ENCODE measurements at regions not wholly inside any gene's neighbourhood (a gene's known extent, or its start where the extent isn't known, plus 50 kb on each side); places are given as distances from the start of the nearest gene placed in this dataset.

DNA sequence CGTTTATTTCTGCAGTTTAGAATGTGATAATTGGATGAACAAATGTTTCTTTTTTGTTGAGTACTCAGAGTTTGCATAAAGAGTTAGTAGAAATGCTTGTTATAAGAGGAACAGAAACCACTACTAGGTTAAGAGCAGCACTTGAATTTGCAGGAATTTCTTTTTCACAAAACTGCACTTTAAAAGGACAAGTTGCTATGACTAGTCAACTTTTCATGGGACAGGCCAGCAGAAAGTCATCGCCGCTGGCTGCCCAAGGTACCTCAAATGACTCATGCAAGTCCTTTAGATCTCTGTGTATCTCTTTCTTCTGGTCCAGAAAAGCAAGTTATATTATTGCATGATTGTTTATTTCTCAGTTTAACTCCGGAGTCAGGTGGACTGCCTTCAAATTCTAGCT lies 97.3 kb upstream of the HMHB1 start:
- no peak overlapping the region for H3K4me3 Mint-ChIP-seq
- no peak overlapping the region for H3K27ac Mint-ChIP-seq
- H3K27me3 Mint-ChIP-seq = no peaks in the 10 kb centered on the region
- no peaks in the 10 kb centered on the region for H3K9me3 Mint-ChIP-seq
- H3K4me1 Mint-ChIP-seq = no peaks in the 10 kb centered on the region
- no peaks in the 10 kb centered on the region for H3K36me3 Mint-ChIP-seq (ENCODE audit: low read depth)
- no peak for ATAC-seq (replicated peaks)

DNA sequence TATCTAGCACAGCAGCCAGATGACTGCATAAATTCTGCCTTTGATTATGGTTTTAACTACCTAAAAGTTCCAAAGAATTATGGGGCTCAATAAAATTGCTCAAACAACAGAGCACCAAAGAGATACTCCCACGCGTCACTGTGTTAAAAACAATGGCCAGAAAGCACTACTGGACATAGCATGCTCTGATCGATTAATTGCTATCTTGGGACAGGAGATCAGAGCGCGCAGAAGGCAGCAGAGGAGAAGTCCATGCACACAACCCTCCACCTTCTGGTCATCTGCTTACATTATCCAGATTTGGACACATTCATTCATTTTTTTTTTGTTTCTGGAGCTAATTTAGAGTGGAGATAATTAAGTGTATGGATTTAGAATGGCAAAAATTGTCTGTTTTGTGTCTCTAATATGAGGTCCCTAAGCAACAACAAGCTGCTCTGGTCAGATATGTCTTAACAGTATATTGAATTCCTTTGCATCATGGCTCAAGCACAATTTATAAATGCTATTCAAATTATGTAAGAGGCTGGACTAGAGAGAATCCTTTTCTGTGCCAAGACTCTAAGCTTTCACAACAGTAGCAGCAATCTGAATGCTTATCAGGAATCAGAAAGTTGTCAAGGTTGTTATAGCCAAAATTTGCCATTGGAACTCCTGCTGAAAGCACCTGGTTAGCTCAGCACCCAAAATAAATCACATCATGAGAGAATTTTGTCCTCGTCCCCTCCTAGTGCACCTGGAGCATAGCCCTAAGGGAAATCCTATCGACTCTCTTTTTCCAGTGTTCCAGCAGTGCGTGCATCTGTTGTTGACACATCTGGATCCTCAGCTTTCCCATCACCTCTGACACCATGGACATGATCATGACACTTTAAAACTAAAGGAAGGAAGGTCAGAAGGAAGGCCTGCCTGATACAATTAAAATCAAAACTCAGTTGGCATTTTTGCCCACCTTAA lies 98.6 kb upstream of the HMHB1 start:
- Mint-ChIP-seq H3K4me1 (no peaks in the 10 kb centered on the region), H3K9me3 (no peaks in the 10 kb centered on the region), H3K27me3 (no peaks in the 10 kb centered on the region), H3K36me3 (ENCODE audit: low read depth) (no peaks in the 10 kb centered on the region), H3K4me3 (no peak overlapping the region), H3K27ac (no peak overlapping the region)
- ATAC-seq (replicated peaks) = no peak

DNA sequence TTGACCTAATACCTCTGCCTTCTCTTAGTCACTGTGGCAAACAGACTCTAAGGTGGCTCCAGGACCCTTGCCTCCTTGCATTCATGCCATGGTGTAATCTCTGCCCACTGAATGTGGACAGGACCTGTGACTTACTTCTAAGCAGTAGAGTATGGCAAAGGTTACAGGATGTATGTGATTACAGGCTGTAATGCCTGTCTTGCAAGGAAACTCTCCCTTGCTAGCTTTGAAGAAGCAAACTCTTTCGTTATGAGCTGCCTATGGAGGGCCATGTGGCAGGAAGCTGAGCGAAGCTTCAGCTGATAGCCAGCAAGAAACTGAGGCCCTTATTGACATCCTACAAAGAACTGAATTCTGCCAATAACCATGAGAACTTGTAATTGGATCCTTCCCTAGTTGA lies 103.3 kb upstream of the HMHB1 start:
- Mint-ChIP-seq H3K36me3 (ENCODE audit: low read depth) (no peaks in the 10 kb centered on the region), H3K4me1 (no peaks in the 10 kb centered on the region), H3K27me3 (peaks cover 6% of the 10 kb centered on the region), H3K9me3 (no peaks in the 10 kb centered on the region), H3K4me3 (no peak overlapping the region), H3K27ac (no peak overlapping the region)
- ATAC-seq (replicated peaks) = peak; percentile 32

DNA sequence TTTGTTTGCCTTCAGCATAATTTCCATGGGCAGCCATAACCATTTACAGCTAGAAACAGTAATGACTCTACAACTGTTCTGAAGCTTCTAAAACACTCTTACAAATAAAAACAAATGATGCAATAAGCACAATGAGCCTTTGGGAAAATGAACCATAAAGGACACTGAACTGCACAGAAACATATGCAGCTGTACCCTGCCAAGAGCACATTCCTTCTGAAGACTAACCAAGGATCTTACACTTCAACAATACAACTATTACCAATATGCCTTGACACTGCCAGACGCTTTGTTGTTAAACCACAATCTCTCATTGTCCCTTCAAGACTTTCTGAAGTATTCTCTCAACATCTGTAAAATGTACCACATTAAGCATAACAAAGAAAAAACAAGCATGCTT lies 104.2 kb upstream of the HMHB1 start:
- no peaks in the 10 kb centered on the region for H3K4me1 Mint-ChIP-seq
- H3K4me3 Mint-ChIP-seq = no peak overlapping the region
- no peak for ATAC-seq (replicated peaks)
- no peaks in the 10 kb centered on the region for H3K9me3 Mint-ChIP-seq
- no peak overlapping the region for H3K27ac Mint-ChIP-seq
- peaks cover 6% of the 10 kb centered on the region for H3K27me3 Mint-ChIP-seq
- no peaks in the 10 kb centered on the region for H3K36me3 Mint-ChIP-seq (ENCODE audit: low read depth)

DNA sequence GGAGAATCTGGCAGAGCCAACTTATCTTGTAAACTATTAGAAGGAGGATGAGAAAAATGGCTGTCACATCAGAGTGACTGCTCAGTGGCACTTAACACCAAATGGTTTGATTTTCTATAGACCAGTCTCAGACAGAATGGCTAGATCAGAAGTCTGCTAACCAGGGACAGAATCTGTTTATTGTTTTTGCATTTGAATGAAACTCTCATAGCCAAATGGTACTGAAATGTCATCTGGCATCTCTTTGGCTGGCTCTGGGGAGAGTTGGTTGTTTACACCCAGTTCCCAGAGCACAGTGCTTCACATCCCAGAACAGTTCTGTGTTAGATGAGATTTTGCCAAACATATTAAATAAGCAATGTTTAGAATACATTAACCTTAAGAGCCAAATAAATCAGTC lies 106.6 kb upstream of the HMHB1 start:
- H3K9me3 Mint-ChIP-seq = no peaks in the 10 kb centered on the region
- H3K4me3 Mint-ChIP-seq = no peak overlapping the region
- H3K27ac Mint-ChIP-seq = no peak overlapping the region

DNA sequence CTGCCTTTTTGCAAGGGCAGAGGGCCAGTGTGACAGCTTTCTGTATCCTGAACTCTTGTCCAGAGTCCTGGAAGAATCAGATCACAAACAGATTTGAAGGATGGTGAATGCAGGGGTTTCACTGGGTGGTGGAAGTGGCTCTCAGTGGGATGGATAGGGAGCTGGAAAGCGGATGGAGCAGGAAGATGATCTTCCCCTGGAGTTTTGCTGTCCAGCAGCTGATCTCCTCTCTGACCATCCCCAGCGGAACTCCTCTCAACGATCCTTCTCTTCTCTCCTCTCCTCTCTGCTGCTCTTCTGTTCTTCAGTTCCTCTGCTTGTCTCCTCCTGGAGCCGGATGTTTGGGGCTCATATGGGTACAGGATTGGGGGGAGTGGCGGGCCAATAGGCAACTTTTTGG lies 108.3 kb upstream of the HMHB1 start:
- H3K4me1 Mint-ChIP-seq = no peaks in the 10 kb centered on the region
- no peak for ATAC-seq (replicated peaks)
- H3K9me3 Mint-ChIP-seq = no peaks in the 10 kb centered on the region
- H3K27me3 Mint-ChIP-seq = peaks cover 6% of the 10 kb centered on the region
- no peak overlapping the region for H3K4me3 Mint-ChIP-seq
- H3K36me3 Mint-ChIP-seq (ENCODE audit: low read depth) = no peaks in the 10 kb centered on the region
- H3K27ac Mint-ChIP-seq = peak overlapping the region; percentile 65

More for the DNA sequence above, 106.6 kb upstream of the HMHB1 start:
- Mint-ChIP-seq H3K36me3 (ENCODE audit: low read depth) (no peaks in the 10 kb centered on the region), H3K27me3 (peaks cover 6% of the 10 kb centered on the region), H3K4me1 (no peaks in the 10 kb centered on the region)
- ATAC-seq (replicated peaks) = no peak

DNA sequence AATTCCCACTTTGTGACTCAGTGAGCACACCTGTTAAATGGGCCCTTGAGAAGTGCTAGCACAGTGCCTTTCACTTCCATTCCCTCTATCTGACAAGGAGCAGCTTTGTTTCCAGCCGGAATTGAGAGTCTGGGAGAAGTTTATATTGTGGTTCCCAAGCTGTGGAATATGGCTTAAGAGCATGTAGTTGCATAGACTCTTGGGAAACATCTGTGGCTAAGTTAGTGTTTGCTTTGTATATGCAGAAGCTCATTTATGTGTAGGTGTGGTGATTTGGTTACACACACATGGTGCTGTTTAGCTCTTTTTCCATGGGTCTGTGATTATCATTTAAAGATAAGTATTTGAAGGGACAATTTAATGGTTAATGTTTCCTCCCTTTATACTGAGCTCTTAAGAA lies 110.5 kb upstream of the HMHB1 start:
- no peaks in the 10 kb centered on the region for H3K9me3 Mint-ChIP-seq
- no peak overlapping the region for H3K4me3 Mint-ChIP-seq
- H3K36me3 Mint-ChIP-seq (ENCODE audit: low read depth) = no peaks in the 10 kb centered on the region
- no peaks in the 10 kb centered on the region for H3K4me1 Mint-ChIP-seq
- no peak for ATAC-seq (replicated peaks)
- no peaks in the 10 kb centered on the region for H3K27me3 Mint-ChIP-seq
- no peak overlapping the region for H3K27ac Mint-ChIP-seq

DNA sequence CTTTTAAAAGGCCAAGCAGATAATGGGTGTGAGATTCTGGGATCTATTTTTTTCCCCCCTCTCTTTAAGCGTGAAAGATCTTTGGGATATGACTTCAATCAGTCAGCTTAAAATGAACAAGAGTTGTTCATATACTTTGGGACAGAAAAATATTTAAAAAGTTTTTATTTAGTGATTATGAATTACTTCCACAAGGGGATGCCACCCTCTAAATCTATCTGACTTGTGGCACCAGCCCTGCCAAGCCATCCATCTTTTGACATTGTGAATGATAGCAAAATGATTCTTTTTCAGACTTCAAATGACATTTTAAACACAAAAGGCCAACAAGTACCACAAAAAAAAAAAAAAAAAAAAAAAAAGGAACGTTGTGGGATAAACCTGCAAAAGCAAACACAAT lies 111.0 kb upstream of the HMHB1 start:
- H3K4me1 Mint-ChIP-seq = no peaks in the 10 kb centered on the region
- H3K27me3 Mint-ChIP-seq = no peaks in the 10 kb centered on the region
- no peaks in the 10 kb centered on the region for H3K9me3 Mint-ChIP-seq
- no peak overlapping the region for H3K4me3 Mint-ChIP-seq
- no peak for ATAC-seq (replicated peaks)
- no peak overlapping the region for H3K27ac Mint-ChIP-seq
- H3K36me3 Mint-ChIP-seq (ENCODE audit: low read depth) = no peaks in the 10 kb centered on the region

DNA sequence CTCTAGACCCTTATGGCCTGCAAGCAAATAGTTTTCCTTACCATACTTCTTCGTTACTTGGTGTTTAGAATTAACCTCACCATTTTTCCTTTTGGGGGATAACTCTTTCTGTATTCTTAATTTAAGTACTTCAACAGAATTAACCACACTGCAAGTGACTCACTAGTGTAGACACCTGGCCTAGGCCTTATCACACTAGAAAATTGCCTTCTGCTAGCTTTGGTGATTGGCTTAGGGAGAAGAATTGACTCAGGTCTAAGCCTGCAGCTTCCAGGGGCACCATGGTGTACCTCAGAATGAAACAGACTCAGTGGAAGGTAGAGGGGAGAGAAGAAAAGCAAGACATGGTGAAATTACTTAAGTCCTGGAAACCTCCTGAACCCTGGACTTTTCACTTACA lies 112.8 kb upstream of the HMHB1 start:
- H3K4me1 Mint-ChIP-seq = no peaks in the 10 kb centered on the region

DNA sequence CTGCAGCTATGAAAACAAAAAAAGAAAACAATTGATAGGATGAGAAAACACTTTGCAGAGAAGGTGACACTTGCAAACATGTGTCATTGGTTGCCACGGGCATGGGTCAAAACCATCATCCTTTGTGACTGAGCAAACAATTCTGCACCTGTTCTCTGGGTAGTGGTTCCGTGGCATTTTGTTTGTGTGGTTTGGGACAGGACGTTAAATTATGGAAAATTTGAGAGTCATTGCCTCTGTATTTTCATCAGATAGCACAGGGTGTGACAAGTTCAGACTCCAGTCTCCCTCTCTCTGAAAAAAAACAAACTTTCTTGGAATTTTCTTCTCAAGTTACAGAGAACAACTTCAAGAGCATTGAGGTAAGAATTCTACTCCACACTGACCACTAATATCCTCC lies 113.4 kb upstream of the HMHB1 start:
- no peak overlapping the region for H3K27ac Mint-ChIP-seq
- no peaks in the 10 kb centered on the region for H3K27me3 Mint-ChIP-seq
- H3K9me3 Mint-ChIP-seq = no peaks in the 10 kb centered on the region
- no peaks in the 10 kb centered on the region for H3K36me3 Mint-ChIP-seq (ENCODE audit: low read depth)
- H3K4me1 Mint-ChIP-seq = no peaks in the 10 kb centered on the region
- no peak overlapping the region for H3K4me3 Mint-ChIP-seq
- peak; percentile 22 for ATAC-seq (replicated peaks)

More for the DNA sequence above, 112.8 kb upstream of the HMHB1 start:
- Mint-ChIP-seq H3K9me3 (no peaks in the 10 kb centered on the region), H3K4me3 (no peak overlapping the region), H3K27ac (no peak overlapping the region), H3K36me3 (ENCODE audit: low read depth) (no peaks in the 10 kb centered on the region), H3K27me3 (no peaks in the 10 kb centered on the region)
- peak; percentile 78 for ATAC-seq (replicated peaks)

DNA sequence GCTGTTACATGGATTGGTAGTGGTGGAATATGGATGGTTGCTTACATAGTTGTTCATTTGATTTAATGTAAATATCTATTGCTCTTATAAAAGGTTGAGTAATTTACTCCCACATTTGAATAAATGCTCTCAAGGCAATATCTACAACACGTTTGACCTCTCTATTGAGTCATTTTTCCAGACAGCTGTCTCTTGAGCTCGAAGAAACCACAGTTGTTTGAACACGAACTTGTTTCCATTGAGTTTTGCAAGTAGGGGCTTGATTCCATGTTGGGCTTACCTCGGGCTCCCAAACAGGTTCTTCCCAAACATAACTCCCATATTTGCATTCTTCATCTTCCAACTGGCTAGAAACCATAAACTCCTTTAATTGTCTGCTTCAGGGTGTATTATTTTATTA lies 115.0 kb upstream of the HMHB1 start:
- H3K36me3 Mint-ChIP-seq (ENCODE audit: low read depth) = no peaks in the 10 kb centered on the region
- no peak overlapping the region for H3K27ac Mint-ChIP-seq
- ATAC-seq (replicated peaks) = no peak
- no peaks in the 10 kb centered on the region for H3K4me1 Mint-ChIP-seq
- H3K9me3 Mint-ChIP-seq = no peaks in the 10 kb centered on the region
- H3K27me3 Mint-ChIP-seq = no peaks in the 10 kb centered on the region
- H3K4me3 Mint-ChIP-seq = no peak overlapping the region

DNA sequence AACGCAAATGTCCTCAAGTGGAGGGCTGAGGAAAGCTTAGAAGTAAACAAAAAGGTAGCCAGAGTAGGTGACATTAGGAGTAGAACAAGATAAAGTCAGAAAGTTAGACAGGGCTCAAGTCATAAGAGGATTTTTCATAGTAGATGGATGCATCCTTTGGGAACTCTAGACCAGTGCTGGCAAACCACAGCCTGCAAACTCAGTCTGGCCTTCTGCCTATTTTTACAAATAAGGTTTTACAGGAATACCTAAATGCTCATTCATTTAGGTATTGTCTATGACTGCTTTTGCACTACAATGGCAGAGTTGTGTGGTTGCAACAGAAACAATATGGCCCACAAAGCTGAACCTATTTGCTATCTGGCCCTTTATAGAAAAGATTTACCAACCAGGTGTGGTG lies 116.0 kb upstream of the HMHB1 start:
- no peaks in the 10 kb centered on the region for H3K9me3 Mint-ChIP-seq
- no peaks in the 10 kb centered on the region for H3K4me1 Mint-ChIP-seq
- no peak overlapping the region for H3K4me3 Mint-ChIP-seq
- no peaks in the 10 kb centered on the region for H3K27me3 Mint-ChIP-seq
- no peak overlapping the region for H3K27ac Mint-ChIP-seq
- no peak for ATAC-seq (replicated peaks)
- H3K36me3 Mint-ChIP-seq (ENCODE audit: low read depth) = no peaks in the 10 kb centered on the region

DNA sequence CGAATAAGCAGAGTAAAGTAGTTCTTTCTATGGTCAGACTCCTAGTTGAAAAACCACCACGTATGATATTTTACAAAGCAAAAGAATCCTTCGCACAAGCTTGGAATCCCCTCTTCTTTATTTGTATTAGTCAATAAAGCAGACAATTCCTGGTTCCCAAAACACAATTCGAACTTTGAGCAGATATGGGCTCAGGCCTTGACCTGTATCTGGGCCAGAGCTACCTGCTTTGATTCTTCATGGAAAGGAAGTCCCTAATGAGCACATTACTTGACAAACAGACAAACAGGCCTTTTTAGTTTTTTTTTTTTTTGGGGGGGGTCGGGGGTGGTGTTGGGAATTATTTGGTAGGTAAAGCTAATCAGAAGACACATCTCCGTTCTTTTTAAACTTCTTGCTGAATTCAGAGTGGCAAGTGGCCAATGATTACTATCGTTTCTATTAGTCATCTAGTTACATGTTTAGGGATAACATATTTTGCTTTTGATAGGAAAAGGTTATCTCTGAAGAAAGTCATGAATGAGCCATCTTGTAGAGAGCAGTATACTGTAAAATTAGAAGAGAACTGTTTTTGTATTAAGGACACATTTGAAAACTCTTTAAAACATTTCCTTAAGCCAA lies 116.6 kb upstream of the HMHB1 start:
- Mint-ChIP-seq H3K36me3 (ENCODE audit: low read depth) (no peaks in the 10 kb centered on the region), H3K9me3 (no peaks in the 10 kb centered on the region), H3K27me3 (no peaks in the 10 kb centered on the region), H3K4me1 (no peaks in the 10 kb centered on the region), H3K4me3 (no peak overlapping the region), H3K27ac (no peak overlapping the region)
- no peak for ATAC-seq (replicated peaks)

DNA sequence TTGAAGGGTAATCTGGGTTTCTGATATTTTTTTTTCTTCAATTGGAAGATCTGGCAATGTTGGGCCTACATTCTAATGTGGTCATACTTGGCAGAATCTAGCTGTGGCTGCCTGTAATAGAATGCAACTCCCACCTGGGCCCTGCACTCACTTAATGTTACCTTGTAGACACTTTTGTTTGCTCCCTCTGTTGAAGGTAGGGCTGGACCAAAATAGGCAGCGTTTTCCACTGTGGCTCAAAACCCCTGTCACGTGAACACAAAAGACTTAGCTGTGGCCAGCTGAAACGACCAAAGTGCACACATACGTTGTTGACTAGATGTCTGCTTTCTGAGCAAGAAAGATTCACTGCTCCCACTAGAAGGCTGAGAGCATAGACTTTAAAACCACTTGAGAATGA lies 117.6 kb upstream of the HMHB1 start:
- Mint-ChIP-seq H3K27ac (no peak overlapping the region), H3K4me3 (no peak overlapping the region), H3K36me3 (ENCODE audit: low read depth) (no peaks in the 10 kb centered on the region), H3K27me3 (peaks cover 5% of the 10 kb centered on the region), H3K9me3 (peaks cover 7% of the 10 kb centered on the region), H3K4me1 (no peaks in the 10 kb centered on the region)
- ATAC-seq (replicated peaks) = no peak

DNA sequence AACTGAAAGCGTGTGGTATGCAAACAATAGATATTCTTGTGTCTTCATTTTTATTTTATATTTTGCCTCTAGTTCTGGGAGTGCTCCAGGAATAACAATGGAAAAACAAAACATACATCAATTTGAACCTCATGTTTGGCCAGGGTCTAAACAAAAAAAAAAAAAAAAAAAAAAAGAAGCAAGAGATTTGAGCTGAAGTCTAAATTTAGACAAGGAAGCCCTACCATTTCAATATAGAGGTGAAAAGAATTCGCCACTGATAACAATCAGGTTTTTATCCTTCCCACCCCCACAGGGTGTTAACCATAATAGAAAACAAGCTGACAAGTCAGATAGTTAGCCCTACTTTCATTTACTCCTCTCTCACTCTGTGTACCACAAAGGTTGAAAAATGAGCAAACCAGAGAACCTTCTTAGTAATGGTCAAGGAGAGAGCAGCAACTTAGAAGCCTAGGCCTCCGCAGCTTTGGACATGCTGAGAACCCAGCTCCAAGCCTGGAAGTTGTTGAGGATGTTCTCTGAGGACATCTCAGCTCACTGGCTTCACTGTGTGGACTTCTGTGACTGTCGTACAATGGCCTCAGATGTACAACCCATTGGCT lies 118.2 kb upstream of the HMHB1 start:
- peak; percentile 91 for ATAC-seq (replicated peaks)
- no peak overlapping the region for H3K27ac Mint-ChIP-seq

More for the DNA sequence above, 118.2 kb upstream of the HMHB1 start:
- H3K4me3 Mint-ChIP-seq = no peak overlapping the region
- H3K4me1 Mint-ChIP-seq = no peaks in the 10 kb centered on the region
- H3K27me3 Mint-ChIP-seq = peaks cover 5% of the 10 kb centered on the region
- no peaks in the 10 kb centered on the region for H3K36me3 Mint-ChIP-seq (ENCODE audit: low read depth)
- peaks cover 7% of the 10 kb centered on the region for H3K9me3 Mint-ChIP-seq

Data from activated T-helper 17 cell treated with anti-CD3 and anti-CD28 coated beads, Interleukin-2, amount 50 U/mL, for 72 hours (primary cell).